K562 (cell line): ENCODE measurements at regions not wholly inside any gene's neighbourhood (a gene's known extent, or its start where the extent isn't known, plus 50 kb on each side); places are given as distances from the start of the nearest gene placed in this dataset.

ENCODE experiments used
- KAT7 ChIP-seq: sonication (generic); formaldehyde crosslinking; IDR thresholded peaks from 2 replicates; pipeline ENCODE4 v1.8.0; 2022; ENCODE audit warnings: missing genetic modification reagents, mild to moderate bottlenecking, borderline replicate concordance
- POLR2AphosphoS5 ChIP-seq: IDR thresholded peaks from 2 replicates; pipeline ENCODE4 v1.6.1; 2011; ENCODE audit warnings: mild to moderate bottlenecking, low read depth, low read length, moderate library complexity; ENCODE audit not compliant: control insufficient read depth, insufficient read depth
- ZNF133 ChIP-seq: fragments of 250-450 bp; sonication (Bioruptor Pico); IDR thresholded peaks from 2 replicates; pipeline ENCODE4 v1.4.0; 2020; ENCODE audit warnings: mild to moderate bottlenecking
- ZNF699 ChIP-seq: fragments of 250-450 bp; sonication (Bioruptor Pico); IDR thresholded peaks from 2 replicates; pipeline ENCODE4 v1.8.0; 2021; ENCODE audit warnings: mild to moderate bottlenecking, moderate library complexity; ENCODE audit not compliant: insufficient replicate concordance

GRCh38 chr14:81931828-81932227 lies 398.2 kb upstream of the SEL1L start:
- TF ChIP-seq ZNF133 (CRISPR knock-in tag) (no peak), ZNF699 (CRISPR knock-in tag) (no peak), POLR2AphosphoS5 (no peak), KAT7 (CRISPR knock-in tag) (no peak)
